Panc1 (cell line): ENCODE measurements at regions not wholly inside any gene's neighbourhood (a gene's known extent, or its start where the extent isn't known, plus 50 kb on each side); places are given as distances from the start of the nearest gene placed in this dataset.
"Not testable (repeated sequence)": the region's sequence is repeated elsewhere in the genome, so short reads cannot be mapped to it uniquely, and the experiment has no call there.

Source experiments
- ATAC-seq: fragments of 200-7000 bp; cut with Tn5 transposase; 2 replicates; pipeline ENCODE4 v1.9.1; 2020; ENCODE audit warnings: mild to moderate bottlenecking, moderate library complexity
- BruUV-seq: library from RNA; stranded (reverse); fragments of 400-500 nt; replicated peaks from 2 replicates; lab custom pipeline; 2021; lab: Mats Ljungman, UMichigan
- CTCF ChIA-PET: fragments of 300-600 bp; sonication (Branson Sonifier 250); formaldehyde crosslinking; loops from one replicate; lab custom pipeline; 2022; ENCODE audit warnings: antibody characterized with exemption; lab: Charles Lee
- POLR2A ChIA-PET: fragments of 300-600 bp; sonication (Branson Sonifier 250); formaldehyde crosslinking; loops from one replicate; lab custom pipeline; 2022; ENCODE audit warnings: antibody characterized with exemption; lab: Charles Lee
- DNase-seq: peaks from one replicate; pipeline ENCODE4 v3.0.0-alpha.2; 2010; ENCODE audit warnings: low read depth, low spot score
- H3K27ac ChIP-seq: 2 replicates; pipeline ENCODE4 v1.5.1; 2011; ENCODE audit warnings: mild to moderate bottlenecking, low read length, inconsistent platforms
- H3K27me3 ChIP-seq: fragments of 200-500 bp; sonication (Bioruptor generic); 2 replicates; pipeline ENCODE4 v1.6.0; 2014; ENCODE audit warnings: low read length, inconsistent platforms; ENCODE audit not compliant: control insufficient read depth, insufficient read depth
- H3K36me3 ChIP-seq: fragments of 200-500 bp; sonication (Bioruptor generic); 2 replicates; pipeline ENCODE4 v1.5.1; 2014; ENCODE audit warnings: inconsistent platforms, mild to moderate bottlenecking, low read length, moderate library complexity; ENCODE audit not compliant: control insufficient read depth, insufficient read depth
- H3K4me1 ChIP-seq: 2 replicates; pipeline ENCODE4 v1.5.1; 2011; ENCODE audit warnings: inconsistent platforms, mild to moderate bottlenecking, low read length, moderate library complexity; ENCODE audit not compliant: control insufficient read depth, insufficient read depth
- H3K4me3 ChIP-seq, 2 experiments: 2 replicates each; pipeline ENCODE4 v1.5.1; 2011 to 2012; ENCODE audit warnings: low read depth in 2 of 2, low read length in 2 of 2, mild to moderate bottlenecking in 2 of 2, inconsistent platforms in 1 of 2, moderate library complexity in 1 of 2
- H3K9me3 ChIP-seq: fragments of 200-500 bp; sonication (Bioruptor generic); 2 replicates; pipeline ENCODE4 v1.5.1; 2014; ENCODE audit warnings: low read depth, mild to moderate bottlenecking, inconsistent platforms, low read length, moderate library complexity; ENCODE audit not compliant: control insufficient read depth, insufficient read depth
- in situ Hi-C: cut with HindIII; loops from 2 replicates; pipeline ENCODE4 v1.10.0; 2016; ENCODE audit warnings: low sequenced_read_pairs, low pct_unique_long_range_greater_than_20kb
- intact Hi-C: fragments of 100-400 bp; cut with micrococcal nuclease; formaldehyde crosslinking; loops from one replicate; pipeline ENCODE4 v1.10.0; 2022; ENCODE audit not compliant: unreplicated experiment

DNA sequence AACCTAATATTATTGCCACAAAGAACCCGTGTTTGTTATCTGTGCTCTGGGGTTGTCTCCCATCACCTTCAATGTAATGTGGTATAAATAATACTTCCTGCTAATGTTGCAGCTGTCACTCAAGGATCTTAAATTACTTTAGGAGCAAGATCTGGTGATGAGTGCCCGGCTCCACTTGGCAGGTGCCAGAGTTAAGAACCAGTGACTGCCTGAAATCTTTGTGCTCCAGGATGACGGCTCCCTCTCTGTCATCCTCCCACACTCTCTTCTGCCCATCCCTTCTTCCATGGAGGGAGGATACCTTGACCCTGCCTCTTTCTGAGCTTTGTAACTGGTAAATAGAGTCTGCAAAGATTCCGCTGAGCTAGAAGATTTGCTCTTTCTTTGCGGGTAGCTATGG lies 100.4 kb upstream of the SEC22B start:
- H3K27me3 ChIP-seq, DNase-seq, H3K9me3 ChIP-seq, H3K27ac ChIP-seq, H3K4me1 ChIP-seq, intact Hi-C loops, H3K4me3 ChIP-seq, CTCF ChIA-PET, BruUV-seq, ATAC-seq, H3K36me3 ChIP-seq, in situ Hi-C loops, POLR2A ChIA-PET: not testable (repeated sequence)

GRCh38 chr1:120274438-120274837 lies 98.1 kb upstream of the SEC22B start:
- H3K9me3 ChIP-seq, H3K4me3 ChIP-seq, intact Hi-C loops, POLR2A ChIA-PET, H3K27ac ChIP-seq, ATAC-seq, H3K36me3 ChIP-seq, BruUV-seq, CTCF ChIA-PET, H3K4me1 ChIP-seq, DNase-seq, in situ Hi-C loops, H3K27me3 ChIP-seq: not testable (repeated sequence)

DNA sequence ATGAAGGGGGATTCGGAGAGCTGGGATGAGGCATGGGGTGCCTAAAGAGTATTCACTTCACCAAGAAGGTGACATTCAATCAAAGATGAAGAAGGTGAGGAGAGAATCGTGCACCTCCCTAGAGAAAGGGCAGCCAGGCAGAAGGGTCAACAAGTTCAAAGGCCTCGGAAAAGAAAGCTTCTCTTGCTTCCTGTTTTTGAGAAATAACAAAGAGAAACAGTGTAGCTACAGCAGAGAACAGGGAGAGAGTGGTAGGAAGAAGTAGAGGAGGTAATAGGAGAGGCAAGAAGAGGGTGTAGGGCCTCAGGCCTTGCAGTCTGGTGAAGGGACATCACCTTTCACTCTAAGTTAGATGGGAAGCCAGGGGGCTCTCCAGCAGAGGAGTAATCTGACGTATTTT lies 97.0 kb upstream of the SEC22B start:
- H3K9me3 ChIP-seq, POLR2A ChIA-PET, H3K27ac ChIP-seq, DNase-seq, intact Hi-C loops, H3K36me3 ChIP-seq, H3K4me1 ChIP-seq, H3K27me3 ChIP-seq, in situ Hi-C loops, CTCF ChIA-PET, ATAC-seq, BruUV-seq, H3K4me3 ChIP-seq: not testable (repeated sequence)

DNA sequence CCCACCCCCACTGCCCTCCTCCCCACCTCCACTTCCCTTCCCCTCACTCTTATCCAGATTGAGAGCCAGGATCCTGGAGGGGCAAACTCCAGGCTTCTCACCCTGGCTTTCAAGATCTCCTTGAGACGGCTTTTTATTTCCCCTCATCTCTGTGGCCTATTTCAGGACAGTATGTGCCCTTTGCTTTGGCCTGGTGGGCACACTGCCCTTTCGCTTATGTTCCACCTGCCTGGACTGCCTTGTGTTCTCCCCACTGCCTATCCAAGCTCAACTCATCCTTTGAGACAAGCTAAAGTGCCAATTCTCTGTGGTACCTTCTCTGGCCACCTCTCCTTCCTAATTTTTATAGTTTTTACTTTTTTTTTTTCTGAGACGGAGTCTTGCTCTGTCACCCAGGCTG lies 95.9 kb upstream of the SEC22B start:
- DNase-seq, H3K4me1 ChIP-seq, H3K4me3 ChIP-seq, H3K27ac ChIP-seq, intact Hi-C loops, ATAC-seq, H3K9me3 ChIP-seq, POLR2A ChIA-PET, BruUV-seq, H3K27me3 ChIP-seq, H3K36me3 ChIP-seq, in situ Hi-C loops, CTCF ChIA-PET: not testable (repeated sequence)

- DNase-seq, in situ Hi-C loops, H3K4me3 ChIP-seq, H3K9me3 ChIP-seq, BruUV-seq, POLR2A ChIA-PET, intact Hi-C loops, ATAC-seq, H3K4me1 ChIP-seq, CTCF ChIA-PET, H3K27me3 ChIP-seq, H3K36me3 ChIP-seq, H3K27ac ChIP-seq: not testable (repeated sequence)
Observed at GRCh38 chr1:120271561-120272221, 95.4 kb upstream of the SEC22B start.

GRCh38 chr1:120267894-120268551 lies 91.7 kb upstream of the SEC22B start:
- H3K4me3 ChIP-seq, ATAC-seq, BruUV-seq, DNase-seq, H3K4me1 ChIP-seq, H3K36me3 ChIP-seq, CTCF ChIA-PET, POLR2A ChIA-PET, H3K27me3 ChIP-seq, H3K27ac ChIP-seq, in situ Hi-C loops, intact Hi-C loops, H3K9me3 ChIP-seq: not testable (repeated sequence)

DNA sequence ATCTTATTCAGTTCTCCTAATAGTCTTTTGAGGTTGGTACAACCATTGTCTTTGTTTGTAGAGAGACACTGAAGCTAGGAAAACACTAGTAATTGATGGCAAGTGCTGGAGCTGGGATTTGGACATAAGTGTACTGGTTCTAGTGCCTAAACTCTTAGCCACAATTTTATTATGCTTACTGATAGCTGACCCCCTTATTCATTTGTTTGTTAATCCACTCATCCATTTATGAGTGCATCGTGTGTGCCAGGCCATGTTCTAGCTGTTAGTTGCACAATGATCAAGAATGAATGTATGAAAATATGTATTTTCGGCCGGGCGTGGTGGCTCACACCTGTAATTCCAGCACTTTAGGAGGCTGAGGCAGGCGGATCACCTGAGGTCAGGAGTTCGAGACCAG lies 88.2 kb upstream of the SEC22B start:
- H3K4me3 ChIP-seq, H3K27me3 ChIP-seq, BruUV-seq, DNase-seq, in situ Hi-C loops, H3K9me3 ChIP-seq, H3K36me3 ChIP-seq, CTCF ChIA-PET, intact Hi-C loops, ATAC-seq, POLR2A ChIA-PET, H3K27ac ChIP-seq, H3K4me1 ChIP-seq: not testable (repeated sequence)
